ENCODE measurements at regions not wholly inside any gene's neighbourhood (a gene's known extent, or its start where the extent isn't known, plus 50 kb on each side); places are given as distances from the start of the nearest gene placed in this dataset.
"Not testable (repeated sequence)": the region's sequence is repeated elsewhere in the genome, so short reads cannot be mapped to it uniquely, and the experiment has no call there.

GRCh38 chr2:87412036-87412820 is 335.7 kb upstream of the PLGLB2 start:
- DNase-seq = not testable (repeated sequence)

- not testable (repeated sequence) for DNase-seq
These were observed 333.6 kb upstream of the PLGLB2 start for GRCh38 chr2:87414331-87414730.

- DNase-seq = not testable (repeated sequence)
These were observed 332.9 kb upstream of the PLGLB2 start for GRCh38 chr2:87414795-87415570.

- DNase-seq = not testable (repeated sequence)
These were observed 332.2 kb upstream of the PLGLB2 start for GRCh38 chr2:87415586-87416265.

- DNase-seq = not testable (repeated sequence)
These were observed 331.7 kb upstream of the PLGLB2 start for GRCh38 chr2:87416266-87416592.

GRCh38 chr2:87417147-87417546 is 330.7 kb upstream of the PLGLB2 start:
- DNase-seq = not testable (repeated sequence)

- not testable (repeated sequence) for DNase-seq
These were observed 329.9 kb upstream of the PLGLB2 start for GRCh38 chr2:87417742-87418567.

GRCh38 chr2:87418823-87419822 is 328.8 kb upstream of the PLGLB2 start:
- DNase-seq = not testable (repeated sequence)

GRCh38 chr2:87419980-87420379 is 327.9 kb upstream of the PLGLB2 start:
- not testable (repeated sequence) for DNase-seq

GRCh38 chr2:87420954-87421353 is 326.9 kb upstream of the PLGLB2 start:
- DNase-seq = not testable (repeated sequence)

GRCh38 chr2:87423796-87424762 is 323.8 kb upstream of the PLGLB2 start:
- DNase-seq = not testable (repeated sequence)

GRCh38 chr2:87424763-87425154 is 323.1 kb upstream of the PLGLB2 start:
- not testable (repeated sequence) for DNase-seq

GRCh38 chr2:87425191-87425590 is 322.7 kb upstream of the PLGLB2 start:
- not testable (repeated sequence) for DNase-seq

GRCh38 chr2:87425717-87426116 is 322.2 kb upstream of the PLGLB2 start:
- not testable (repeated sequence) for DNase-seq

GRCh38 chr2:87428452-87429130 is 319.3 kb upstream of the PLGLB2 start:
- not testable (repeated sequence) for DNase-seq

- DNase-seq = not testable (repeated sequence)
These were observed 318.5 kb upstream of the PLGLB2 start for GRCh38 chr2:87429206-87429930.

GRCh38 chr2:87429931-87430275 is 318.0 kb upstream of the PLGLB2 start:
- DNase-seq = not testable (repeated sequence)

GRCh38 chr2:87431051-87431450 is 316.8 kb upstream of the PLGLB2 start:
- not testable (repeated sequence) for DNase-seq

Data from fibroblast of skin of scalp (primary cell).